OCI-LY1 (cell line): ENCODE measurements at regions not wholly inside any gene's neighbourhood (a gene's known extent, or its start where the extent isn't known, plus 50 kb on each side); places are given as distances from the start of the nearest gene placed in this dataset.

Experiments
- H2AFZ ChIP-seq: fragments of 200-600 bp; sonication (generic), shearing (Covaris generic); 2 replicates; pipeline ENCODE4 v1.6.0; 2014; ENCODE audit warnings: antibody characterized with exemption, mild to moderate bottlenecking, low read length
- H3F3A ChIP-seq: fragments of 200-600 bp; sonication (generic), shearing (Covaris generic); 2 replicates; pipeline ENCODE4 v1.6.0; 2014; ENCODE audit warnings: mild to moderate bottlenecking, antibody characterized with exemption, low read length, moderate library complexity; ENCODE audit not compliant: insufficient read depth
- H3K27ac ChIP-seq: fragments of 200-600 bp; sonication (generic); 2 replicates; pipeline ENCODE4 v1.5.1; 2014; ENCODE audit warnings: low read length, mixed run types, mild to moderate bottlenecking, low read depth; ENCODE audit not compliant: poor library complexity, severe bottlenecking
- H3K27me3 ChIP-seq: fragments of 200-600 bp; sonication (generic); 2 replicates; pipeline ENCODE4 v1.6.0; 2014; ENCODE audit warnings: antibody characterized with exemption, mild to moderate bottlenecking, low read length, moderate library complexity; ENCODE audit not compliant: insufficient read depth
- H3K36me3 ChIP-seq: fragments of 200-600 bp; sonication (generic); 2 replicates; pipeline ENCODE4 v1.6.1; 2014; ENCODE audit warnings: mild to moderate bottlenecking, antibody characterized with exemption, low read length, moderate library complexity, mixed read lengths; ENCODE audit not compliant: insufficient read depth
- H3K4me1 ChIP-seq: fragments of 200-600 bp; sonication (generic); 2 replicates; pipeline ENCODE4 v1.5.1; 2014; ENCODE audit warnings: mild to moderate bottlenecking, low read length, moderate library complexity; ENCODE audit not compliant: insufficient read depth, severe bottlenecking
- H3K4me2 ChIP-seq: fragments of 200-600 bp; sonication (generic), shearing (Covaris generic); 2 replicates; pipeline ENCODE4 v1.6.1; 2014; ENCODE audit warnings: low read length
- H3K4me3 ChIP-seq: fragments of 200-600 bp; sonication (generic); 2 replicates; pipeline ENCODE4 v1.5.1; 2014; ENCODE audit warnings: low read length, low read depth, mild to moderate bottlenecking, mixed read lengths; ENCODE audit not compliant: poor library complexity, severe bottlenecking
- H3K79me2 ChIP-seq: fragments of 200-600 bp; shearing (Covaris generic); 2 replicates; pipeline ENCODE4 v1.6.1; 2016; ENCODE audit warnings: mixed run types, low read length, mixed read lengths; ENCODE audit not compliant: insufficient read depth
- H3K9ac ChIP-seq: fragments of 200-600 bp; sonication (generic), shearing (Covaris generic); 2 replicates; pipeline ENCODE4 v1.6.1; 2014; ENCODE audit warnings: mild to moderate bottlenecking, low read length, mixed read lengths
- H3K9me2 ChIP-seq: fragments of 200-600 bp; sonication (generic), shearing (Covaris generic); 2 replicates; pipeline ENCODE4 v1.6.1; 2014; ENCODE audit warnings: low read depth, mild to moderate bottlenecking, low read length, mixed read lengths
- H3K9me3 ChIP-seq: fragments of 200-600 bp; shearing (Covaris generic); 2 replicates; pipeline ENCODE4 v1.6.1; 2014; ENCODE audit warnings: low read length, mixed read lengths
- H4K20me1 ChIP-seq: fragments of 200-600 bp; sonication (generic), shearing (Covaris generic); 2 replicates; pipeline ENCODE4 v1.6.0; 2016; ENCODE audit warnings: mild to moderate bottlenecking, low read length; ENCODE audit not compliant: insufficient read depth
- CTCF ChIP-seq: fragments of 200-600 bp; sonication (generic), shearing (Covaris generic); IDR thresholded peaks from 2 replicates; pipeline ENCODE4 v1.5.1; 2017; ENCODE audit warnings: mild to moderate bottlenecking, antibody characterized with exemption, low read length, moderate library complexity, mixed read lengths
- EZH2 ChIP-seq: fragments of 200-600 bp; sonication (generic), shearing (Covaris generic); IDR thresholded peaks from 2 replicates; pipeline ENCODE4 v1.8.0; 2017; ENCODE audit warnings: borderline replicate concordance, mixed run types, mild to moderate bottlenecking, antibody characterized with exemption, low read length, moderate library complexity, mixed read lengths

- Histone ChIP-seq H3K9me2 (no peaks in the 10 kb centered on the region), H3K79me2 (no peaks in the 10 kb centered on the region), H3K4me2 (no peak overlapping the region), H3K4me3 (no peak overlapping the region), H3K27ac (no peak overlapping the region), H3K36me3 (no peaks in the 10 kb centered on the region), H3F3A (no peaks in the 10 kb centered on the region), H2AFZ (no peak overlapping the region), H3K9ac (no peak overlapping the region), H3K27me3 (no peaks in the 10 kb centered on the region), H3K9me3 (no peaks in the 10 kb centered on the region), H4K20me1 (no peaks in the 10 kb centered on the region), H3K4me1 (no peaks in the 10 kb centered on the region)
- TF ChIP-seq EZH2: no peak
- no peak for TF ChIP-seq CTCF
These were observed 1349.4 kb downstream of the FSCB start for GRCh38 chr14:43157661-43158060.

- H2AFZ ChIP-seq: no peak overlapping the region
- no peak overlapping the region for H3K9ac ChIP-seq
- TF ChIP-seq CTCF: no peak
- no peak for TF ChIP-seq EZH2
- H3K9me3 ChIP-seq: no peaks in the 10 kb centered on the region
- H3K4me2 ChIP-seq: no peak overlapping the region
- no peaks in the 10 kb centered on the region for H3K79me2 ChIP-seq
- H4K20me1 ChIP-seq: no peaks in the 10 kb centered on the region
- no peaks in the 10 kb centered on the region for H3F3A ChIP-seq
- H3K4me1 ChIP-seq: no peaks in the 10 kb centered on the region
- H3K27ac ChIP-seq: no peak overlapping the region
- no peaks in the 10 kb centered on the region for H3K27me3 ChIP-seq
- no peaks in the 10 kb centered on the region for H3K9me2 ChIP-seq
- H3K4me3 ChIP-seq: no peak overlapping the region
- no peaks in the 10 kb centered on the region for H3K36me3 ChIP-seq
These were observed 1351.2 kb downstream of the FSCB start for GRCh38 chr14:43155924-43156323.

- Histone ChIP-seq H3F3A (no peaks in the 10 kb centered on the region), H2AFZ (no peak overlapping the region), H3K9ac (no peak overlapping the region), H3K79me2 (no peaks in the 10 kb centered on the region), H3K4me1 (no peaks in the 10 kb centered on the region), H3K9me2 (no peaks in the 10 kb centered on the region), H3K9me3 (no peaks in the 10 kb centered on the region), H4K20me1 (no peaks in the 10 kb centered on the region), H3K27me3 (no peaks in the 10 kb centered on the region), H3K36me3 (no peaks in the 10 kb centered on the region), H3K4me3 (no peak overlapping the region), H3K27ac (no peak overlapping the region), H3K4me2 (no peak overlapping the region)
- TF ChIP-seq CTCF (no peak), EZH2 (no peak)
These were observed 1351.8 kb downstream of the FSCB start for GRCh38 chr14:43155258-43155657.
